HG03135 (cell line): ENCODE measurements at regions not wholly inside any gene's neighbourhood (a gene's known extent, or its start where the extent isn't known, plus 50 kb on each side); places are given as distances from the start of the nearest gene placed in this dataset.
"Not testable (repeated sequence)": the region's sequence is repeated elsewhere in the genome, so short reads cannot be mapped to it uniquely, and the experiment has no call there.

Source experiments
- ATAC-seq: cut with Tn5 transposase; IDR thresholded peaks from one replicate; pipeline ENCODE4 v1.9.1; 2021; ENCODE audit warnings: mild to moderate bottlenecking, moderate library complexity; ENCODE audit not compliant: unreplicated experiment

GRCh38 chr2:3116371-3116770 is 261.2 kb downstream of the EIPR1 start:
- no peak for ATAC-seq

GRCh38 chr2:3115301-3116042 is 262.1 kb downstream of the EIPR1 start:
- ATAC-seq: no peak

- no peak for ATAC-seq
These were observed 263.0 kb downstream of the EIPR1 start for GRCh38 chr2:3114406-3115185.

- ATAC-seq: no peak
These were observed 263.8 kb downstream of the EIPR1 start for GRCh38 chr2:3113769-3114168.

GRCh38 chr2:3113122-3113521 is 264.5 kb downstream of the EIPR1 start:
- ATAC-seq: no peak

DNA sequence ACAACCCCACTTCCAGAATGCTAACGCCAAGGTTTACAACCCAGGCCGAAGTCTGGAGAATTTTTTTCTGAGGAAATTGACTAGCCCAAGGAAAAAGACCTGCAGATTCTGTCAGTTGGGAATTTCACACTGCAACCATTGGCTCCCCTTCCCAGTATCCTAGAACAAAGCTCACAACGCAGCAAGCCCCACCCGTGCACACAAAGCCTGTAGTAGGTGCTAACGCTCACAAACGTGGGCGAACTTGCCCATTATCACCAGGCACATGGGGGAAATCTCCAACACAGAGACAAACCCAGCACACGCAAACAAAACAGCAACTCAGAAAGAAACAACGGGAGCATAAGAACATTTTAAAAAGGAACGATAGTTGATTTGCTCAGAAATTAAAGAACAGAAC is 265.1 kb downstream of the EIPR1 start:
- ATAC-seq: no peak

DNA sequence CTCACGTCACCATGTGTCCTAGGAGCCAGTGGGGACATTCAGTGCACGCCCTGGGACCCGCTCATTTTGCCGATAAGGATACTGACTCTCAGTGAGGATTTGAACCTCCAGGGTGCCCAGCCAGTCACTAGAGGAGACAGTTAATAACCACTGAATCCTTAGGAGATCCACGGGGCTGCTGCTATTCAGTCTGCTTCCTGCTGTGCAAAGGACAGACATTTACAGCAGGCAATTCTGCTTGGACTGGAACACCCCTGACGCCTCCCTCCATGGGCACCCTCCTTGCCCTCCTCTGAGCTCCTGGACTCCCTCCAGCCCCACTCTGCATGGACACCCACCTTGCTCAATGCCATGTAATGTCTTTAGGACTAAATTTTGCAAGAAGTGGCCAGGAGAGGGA is 265.5 kb downstream of the EIPR1 start:
- no peak for ATAC-seq

DNA sequence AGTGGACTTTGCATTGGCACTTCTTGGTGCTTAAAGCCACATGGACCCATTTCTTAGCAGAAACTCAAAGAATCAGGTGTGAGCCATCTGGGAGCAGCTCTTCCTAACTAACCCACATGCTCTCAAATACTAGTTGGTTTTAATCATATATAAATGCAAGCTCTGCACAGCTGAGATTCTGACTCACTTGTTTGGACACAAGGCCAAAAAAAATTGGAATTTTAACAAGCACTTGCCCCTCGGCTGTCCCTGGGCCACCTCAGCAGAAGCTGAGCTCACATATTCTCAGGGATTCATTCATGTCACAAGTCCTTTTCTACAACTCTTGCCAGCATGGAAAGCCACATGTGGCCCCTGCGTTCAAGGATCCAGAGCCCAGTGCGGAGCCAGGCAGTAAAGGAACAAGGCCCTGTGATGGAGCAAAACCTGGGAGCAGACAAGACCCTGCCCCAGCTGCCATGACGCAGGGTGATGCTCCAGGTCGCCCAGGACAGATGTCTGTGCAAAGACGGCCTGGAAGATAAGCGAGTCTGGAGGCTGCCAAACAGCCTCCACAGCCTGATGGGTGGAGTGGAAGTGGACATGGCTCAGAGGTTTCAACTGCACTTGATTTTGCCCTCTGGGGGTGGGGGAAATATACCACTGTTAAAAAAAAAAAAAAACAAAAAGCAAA is 266.5 kb downstream of the EIPR1 start:
- no peak for ATAC-seq

- no peak for ATAC-seq
These were observed 267.1 kb downstream of the EIPR1 start for GRCh38 chr2:3110555-3110954.

DNA sequence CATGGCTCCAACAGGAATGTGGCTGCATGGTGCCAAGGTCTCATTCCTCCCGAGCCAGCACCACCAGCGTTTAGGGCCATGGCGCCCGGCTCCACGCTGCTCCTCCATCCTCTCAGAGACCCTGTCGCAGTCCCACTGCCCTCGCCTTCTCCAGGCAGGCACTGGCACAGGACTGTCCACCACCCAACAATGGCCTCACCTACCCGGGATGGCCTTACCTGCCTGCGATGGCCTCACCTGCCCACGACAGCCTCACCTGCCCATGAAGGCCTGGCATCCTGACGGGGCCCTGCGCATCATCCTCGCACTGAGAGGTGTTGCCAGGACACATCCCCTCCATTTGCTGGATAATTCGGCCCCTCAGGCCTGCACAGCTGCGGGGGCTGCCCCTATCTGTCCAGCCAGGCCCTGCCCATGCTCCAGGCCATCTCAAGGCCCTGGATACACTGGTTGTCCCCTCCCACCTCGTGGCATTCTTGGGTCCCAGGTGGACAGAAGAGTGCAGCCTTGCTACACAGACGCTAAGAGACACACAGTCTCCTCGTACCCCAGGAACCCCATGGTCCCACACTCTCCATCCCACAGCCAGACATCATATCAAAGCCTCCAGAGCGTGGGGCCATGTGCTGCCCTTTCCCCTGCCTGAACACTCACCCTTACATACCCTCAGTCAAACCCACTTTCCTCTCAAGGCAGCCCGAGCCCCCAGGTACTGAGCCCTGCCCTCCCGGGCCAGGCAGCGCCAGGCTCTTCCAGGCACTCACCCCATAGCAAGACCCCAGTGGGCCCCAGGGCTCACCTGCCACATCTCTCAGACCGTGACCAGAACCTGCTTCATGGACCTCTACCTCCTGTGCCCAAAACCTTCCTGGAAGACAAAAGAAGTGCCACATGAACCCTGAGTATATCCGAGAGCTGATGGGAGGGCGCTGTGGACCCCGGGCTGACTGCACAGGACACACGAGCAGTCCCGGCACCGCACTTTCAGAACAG is 268.6 kb downstream of the EIPR1 start:
- ATAC-seq: no peak

DNA sequence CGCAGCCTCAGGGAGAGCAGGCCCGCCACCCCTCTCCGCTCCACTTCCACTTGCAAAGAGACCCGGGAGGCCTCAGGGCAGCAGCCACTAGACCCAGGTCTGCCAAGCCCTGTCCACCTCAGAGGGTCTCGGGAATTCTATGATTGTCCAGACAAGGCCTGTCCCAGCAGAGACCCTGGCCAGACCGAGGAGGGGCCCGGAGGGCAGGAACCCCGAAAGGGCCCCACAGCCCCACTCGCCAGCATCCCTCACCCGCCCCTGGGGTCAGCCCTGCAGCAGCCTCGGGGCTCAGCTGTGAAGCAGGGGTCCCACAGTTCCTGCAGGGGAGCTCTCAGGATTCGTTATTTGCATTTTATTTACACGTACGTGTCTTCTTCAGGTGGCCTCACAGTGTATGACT is 269.5 kb downstream of the EIPR1 start:
- ATAC-seq: no peak

- ATAC-seq: no peak
These were observed 270.1 kb downstream of the EIPR1 start for GRCh38 chr2:3107567-3107966.

- ATAC-seq: no peak
These were observed 271.6 kb downstream of the EIPR1 start for GRCh38 chr2:3105814-3106569.

- ATAC-seq: not testable (repeated sequence)
These were observed 272.4 kb downstream of the EIPR1 start for GRCh38 chr2:3104958-3105813.

DNA sequence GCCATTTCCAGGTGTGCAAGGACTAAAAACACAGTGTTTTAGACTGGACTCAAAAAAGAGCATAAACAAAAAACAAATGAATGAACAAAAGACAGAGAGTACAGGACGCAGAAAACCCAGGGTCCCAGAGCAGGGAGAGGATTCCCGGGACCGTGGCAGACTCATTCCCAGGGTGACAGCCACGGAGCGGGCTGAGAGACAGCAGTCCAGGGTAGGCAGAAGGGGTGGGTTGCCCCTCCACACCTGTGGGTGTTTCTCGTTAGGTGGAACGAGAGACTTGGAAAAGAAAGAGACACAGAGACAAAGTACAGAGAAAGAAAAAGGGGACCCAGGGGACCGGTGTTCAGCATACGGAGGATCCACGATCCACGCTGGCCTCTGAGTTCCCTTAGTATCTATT is 273.4 kb downstream of the EIPR1 start:
- ATAC-seq: no peak

DNA sequence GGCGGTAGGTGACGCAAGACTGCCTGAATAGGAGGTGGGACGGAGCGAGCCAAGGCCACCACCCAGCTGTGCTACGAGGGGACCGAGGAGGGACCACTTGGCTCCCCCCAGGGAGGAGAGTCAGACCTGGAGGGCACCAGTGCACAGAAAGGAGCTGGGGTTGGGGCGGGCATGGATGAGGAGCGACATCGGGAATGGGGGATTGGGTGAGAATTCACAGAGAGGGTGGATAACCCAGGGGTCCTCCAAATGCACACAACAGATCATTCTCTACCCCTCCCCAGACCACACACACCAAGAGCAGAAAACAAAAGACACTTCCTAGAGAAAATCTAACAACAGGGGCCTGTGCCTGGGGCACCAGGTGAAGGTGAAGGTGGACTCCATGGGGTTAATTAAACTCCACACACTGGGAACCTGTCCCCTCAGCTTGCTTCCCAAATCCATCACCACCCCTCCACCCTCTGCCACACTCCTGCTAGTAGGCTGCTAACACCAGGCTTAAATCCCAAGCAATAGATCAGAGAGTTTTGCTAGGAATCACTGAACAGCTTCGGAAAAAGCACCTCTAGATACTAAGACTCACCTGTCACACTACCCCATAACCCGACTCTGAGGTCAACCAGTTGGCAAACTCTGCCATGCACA is 274.6 kb downstream of the EIPR1 start:
- ATAC-seq: no peak

- no peak for ATAC-seq
These were observed 275.3 kb downstream of the EIPR1 start for GRCh38 chr2:3102081-3102921.
